H7 (cell line): ENCODE measurements at regions not wholly inside any gene's neighbourhood (a gene's known extent, or its start where the extent isn't known, plus 50 kb on each side); places are given as distances from the start of the nearest gene placed in this dataset.

Source experiments
- DNase-seq: peaks from one replicate; pipeline ENCODE4 v3.0.0; 2012
- H3K27me3 ChIP-seq: 2 replicates; pipeline ENCODE4 v1.6.0; 2011; ENCODE audit warnings: mild to moderate bottlenecking, low read length; ENCODE audit not compliant: control insufficient read depth, insufficient read depth
- H3K36me3 ChIP-seq: replicated peaks from 2 replicates; pipeline ENCODE4 v1.5.1; 2011; ENCODE audit warnings: low read length; ENCODE audit not compliant: control insufficient read depth, insufficient read depth
- H3K4me3 ChIP-seq: 2 replicates; pipeline ENCODE4 v1.5.1; 2011; ENCODE audit warnings: low read depth, mild to moderate bottlenecking, control low read depth, low read length, moderate library complexity; ENCODE audit not compliant: insufficient read depth

DNA sequence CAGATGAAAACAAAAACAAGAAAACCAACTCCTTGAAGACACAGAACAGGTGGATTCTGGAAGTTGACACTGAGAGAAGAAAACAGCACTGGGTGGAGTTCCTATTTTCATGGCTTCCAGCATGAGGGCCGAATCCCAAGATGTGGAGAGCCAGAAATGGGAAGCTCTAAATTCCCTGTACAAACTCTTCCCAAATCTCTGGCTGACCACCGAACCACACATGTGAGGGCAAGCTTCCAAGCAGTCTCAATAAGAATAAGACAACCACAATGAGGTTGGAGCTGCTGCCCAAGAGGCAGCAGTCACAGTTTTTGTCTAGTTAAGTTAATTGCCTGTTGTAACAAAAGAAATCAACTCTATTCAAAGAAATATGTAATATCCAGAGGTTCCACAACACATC is 339.3 kb upstream of the SLC30A5 start:
- Histone ChIP-seq H3K36me3 (no peaks in the 10 kb centered on the region), H3K4me3 (no peak overlapping the region), H3K27me3 (no peaks in the 10 kb centered on the region)
- no peak for DNase-seq

DNA sequence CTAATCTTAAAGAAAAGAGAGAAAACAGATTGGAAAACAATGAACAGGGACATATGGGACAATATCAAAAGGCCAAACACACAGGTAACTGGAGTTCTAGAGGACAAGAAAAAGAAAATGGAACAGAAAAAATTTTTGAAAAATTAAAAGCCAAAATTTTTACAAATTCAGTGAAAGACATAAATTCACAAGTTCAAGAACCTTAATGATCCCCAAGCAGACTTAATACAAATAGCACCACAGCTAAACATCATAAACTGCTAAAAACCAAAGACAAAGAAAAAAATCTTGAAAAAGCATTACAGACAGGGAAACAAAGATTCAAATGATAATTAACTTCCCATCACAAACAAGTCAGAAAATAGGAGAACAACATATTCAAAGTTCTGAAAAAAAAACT is 338.5 kb upstream of the SLC30A5 start:
- DNase-seq, result no peak
- H3K36me3 ChIP-seq, result no peaks in the 10 kb centered on the region

DNA sequence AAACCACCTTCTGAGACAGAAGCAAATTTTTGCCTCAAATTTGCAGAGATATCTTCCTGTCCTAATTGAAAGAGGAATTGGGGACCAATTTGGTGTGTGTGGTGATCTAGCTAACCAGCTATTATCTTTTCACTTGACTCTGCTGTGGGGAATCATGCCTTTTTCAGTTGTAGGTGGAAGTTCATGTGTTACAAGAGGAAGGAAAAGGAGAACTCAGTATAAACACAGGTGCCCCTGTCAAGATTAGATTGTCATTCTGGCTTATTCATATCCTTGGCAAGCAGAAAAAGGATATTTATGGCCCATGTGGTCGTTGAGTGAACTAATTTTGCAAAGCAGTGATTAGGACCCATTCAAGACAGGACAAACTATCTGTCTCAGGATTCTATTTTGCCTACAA is 336.8 kb upstream of the SLC30A5 start:
- no peaks in the 10 kb centered on the region for H3K27me3 ChIP-seq
- no peaks in the 10 kb centered on the region for H3K36me3 ChIP-seq
- no peak for DNase-seq
- no peak overlapping the region for H3K4me3 ChIP-seq

More for the DNA sequence above, 338.5 kb upstream of the SLC30A5 start:
- H3K4me3 ChIP-seq, result no peak overlapping the region
- H3K27me3 ChIP-seq, result no peaks in the 10 kb centered on the region

DNA sequence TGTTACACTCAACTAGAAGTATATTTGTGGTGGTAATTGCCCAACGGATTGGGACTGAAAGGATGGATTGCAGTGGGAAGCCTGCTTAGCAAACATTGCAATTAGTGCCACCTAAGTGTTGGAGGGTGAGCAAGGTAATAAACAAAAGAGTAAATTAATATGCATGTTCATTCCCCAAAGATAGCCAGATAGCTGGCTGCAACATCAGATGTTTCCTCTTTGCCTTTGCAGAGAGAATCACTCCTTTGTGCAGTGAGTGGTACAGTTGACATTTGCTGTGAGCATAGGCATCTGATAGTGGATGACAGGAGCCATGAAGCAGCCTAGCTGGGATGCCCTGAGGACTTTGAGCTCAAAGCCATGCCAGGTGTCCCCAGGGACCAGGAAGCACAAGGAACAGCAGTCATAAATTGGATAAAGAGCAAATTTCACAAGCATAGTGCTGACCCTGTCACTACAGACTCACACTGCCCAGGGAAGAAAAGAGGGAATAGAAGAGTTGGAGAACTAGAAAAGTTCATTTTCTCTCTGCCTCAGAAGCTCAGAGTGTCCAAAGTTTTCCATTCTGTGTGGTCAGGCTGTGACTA is 336.1 kb upstream of the SLC30A5 start:
- DNase-seq, result no peak
- no peak overlapping the region for H3K4me3 ChIP-seq
- no peaks in the 10 kb centered on the region for H3K27me3 ChIP-seq
- H3K36me3 ChIP-seq, result no peaks in the 10 kb centered on the region

GRCh38 chr5:68759593-68759992 is 334.2 kb upstream of the SLC30A5 start:
- no peaks in the 10 kb centered on the region for H3K36me3 ChIP-seq
- DNase-seq, result no peak
- no peaks in the 10 kb centered on the region for H3K27me3 ChIP-seq
- H3K4me3 ChIP-seq, result no peak overlapping the region

GRCh38 chr5:68762201-68762600 is 331.6 kb upstream of the SLC30A5 start:
- Histone ChIP-seq H3K4me3 (no peak overlapping the region), H3K36me3 (no peaks in the 10 kb centered on the region), H3K27me3 (no peaks in the 10 kb centered on the region)
- DNase-seq, result no peak

DNA sequence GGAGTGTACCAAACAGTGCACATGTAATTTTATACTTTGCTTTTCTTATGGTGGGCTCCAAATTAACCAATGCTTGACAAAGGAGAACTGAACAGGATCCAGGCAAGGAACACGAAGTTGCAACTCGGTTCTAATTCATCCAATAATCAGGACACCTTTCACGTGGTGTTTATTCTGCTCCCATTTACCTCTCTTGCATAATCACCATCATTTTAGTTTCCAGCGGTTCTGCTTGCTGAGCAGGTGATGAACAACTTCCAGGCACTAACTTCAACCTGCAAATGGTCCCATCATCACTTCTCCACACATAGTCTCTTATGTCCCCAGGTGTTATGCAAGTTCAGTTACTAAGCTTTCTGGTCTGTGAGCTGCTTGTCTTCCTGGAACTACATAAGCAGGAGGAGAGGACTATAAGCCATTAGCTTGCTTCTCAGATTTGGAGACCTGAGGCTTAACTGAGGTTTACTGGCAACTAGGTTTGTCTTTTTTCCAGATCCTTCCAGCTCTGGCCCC is 326.8 kb upstream of the SLC30A5 start:
- no peak for DNase-seq
- no peaks in the 10 kb centered on the region for H3K27me3 ChIP-seq
- no peak overlapping the region for H3K4me3 ChIP-seq
- no peaks in the 10 kb centered on the region for H3K36me3 ChIP-seq

- no peak overlapping the region for H3K4me3 ChIP-seq
- DNase-seq, result no peak
- no peaks in the 10 kb centered on the region for H3K27me3 ChIP-seq
- H3K36me3 ChIP-seq, result no peaks in the 10 kb centered on the region
These were observed 323.3 kb upstream of the SLC30A5 start for GRCh38 chr5:68770551-68770950.

- DNase-seq, result no peak
- no peak overlapping the region for H3K4me3 ChIP-seq
- H3K27me3 ChIP-seq, result no peaks in the 10 kb centered on the region
- no peaks in the 10 kb centered on the region for H3K36me3 ChIP-seq
These were observed 322.6 kb upstream of the SLC30A5 start for GRCh38 chr5:68771221-68771620.

DNA sequence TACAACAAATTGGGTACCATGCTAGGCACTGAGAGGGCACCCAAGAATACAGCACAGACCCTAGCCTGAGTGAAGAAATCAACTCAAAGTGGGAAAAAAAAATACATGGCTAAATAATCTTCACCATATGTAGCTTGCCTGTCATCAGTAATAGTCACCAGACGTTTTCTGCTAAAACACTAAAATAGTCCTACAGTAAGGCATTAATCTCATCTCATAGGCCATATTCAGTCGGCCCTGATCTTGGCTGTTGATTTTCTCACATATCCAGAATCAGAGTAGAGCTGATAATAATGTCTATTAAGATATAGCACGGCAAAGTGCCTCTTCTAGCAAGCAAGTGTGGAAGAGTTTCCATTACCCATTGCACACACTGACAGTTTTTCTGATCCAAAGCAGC is 322.1 kb upstream of the SLC30A5 start:
- no peak for DNase-seq
- H3K27me3 ChIP-seq, result no peaks in the 10 kb centered on the region
- no peaks in the 10 kb centered on the region for H3K36me3 ChIP-seq
- no peak overlapping the region for H3K4me3 ChIP-seq

DNA sequence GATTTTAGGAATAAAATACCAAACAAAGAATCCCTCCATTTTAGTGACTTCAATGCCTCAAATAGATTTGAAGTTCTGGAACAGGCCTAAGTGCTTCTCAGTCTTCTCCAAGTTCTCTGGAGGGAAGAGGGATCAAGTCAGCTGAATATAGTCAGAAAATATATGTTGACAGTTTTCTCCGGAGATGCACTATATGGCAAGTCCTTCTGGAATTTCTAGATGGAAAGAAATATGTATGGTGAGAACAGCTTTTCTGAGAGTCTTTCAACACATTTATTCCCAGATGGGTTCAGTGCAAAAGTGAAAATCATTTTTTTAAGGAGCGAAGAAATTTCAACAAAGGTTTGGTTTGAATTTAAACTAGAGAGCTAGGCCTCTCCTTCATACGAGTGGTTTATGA is 317.4 kb upstream of the SLC30A5 start:
- Histone ChIP-seq H3K36me3 (no peaks in the 10 kb centered on the region), H3K27me3 (no peaks in the 10 kb centered on the region), H3K4me3 (no peak overlapping the region)
- DNase-seq, result no peak

- H3K27me3 ChIP-seq, result no peaks in the 10 kb centered on the region
- no peak overlapping the region for H3K4me3 ChIP-seq
- no peak for DNase-seq
- H3K36me3 ChIP-seq, result no peaks in the 10 kb centered on the region
These were observed 316.7 kb upstream of the SLC30A5 start for GRCh38 chr5:68777135-68777534.

DNA sequence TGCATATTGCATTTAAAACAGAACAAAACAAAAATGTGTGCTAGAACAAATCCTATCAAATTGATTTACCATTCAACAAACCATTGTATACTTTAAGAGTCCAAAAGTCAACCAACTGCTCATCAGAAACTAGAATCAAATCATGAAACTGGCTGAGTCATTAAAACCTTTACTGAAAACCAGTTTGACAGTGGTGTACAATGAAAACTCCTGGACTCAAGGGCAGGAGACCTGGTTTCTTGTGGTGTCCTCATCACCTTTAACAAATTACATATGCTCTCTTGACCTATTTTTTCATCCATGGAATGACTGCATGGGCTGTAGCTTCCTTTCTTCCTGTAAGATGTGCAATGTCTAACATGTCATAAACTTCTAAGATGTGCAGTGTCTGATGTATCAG is 315.3 kb upstream of the SLC30A5 start:
- no peak for DNase-seq
- Histone ChIP-seq H3K36me3 (no peaks in the 10 kb centered on the region), H3K4me3 (no peak overlapping the region), H3K27me3 (no peaks in the 10 kb centered on the region)

- H3K4me3 ChIP-seq, result no peak overlapping the region
- DNase-seq, result no peak
These were observed 313.4 kb upstream of the SLC30A5 start for GRCh38 chr5:68780299-68780955.

GRCh38 chr5:68793074-68793473 is 300.7 kb upstream of the SLC30A5 start:
- no peaks in the 10 kb centered on the region for H3K27me3 ChIP-seq
- no peak overlapping the region for H3K4me3 ChIP-seq
- no peak for DNase-seq
- H3K36me3 ChIP-seq, result no peaks in the 10 kb centered on the region

More at GRCh38 chr5:68780299-68780955, 313.4 kb upstream of the SLC30A5 start:
- Histone ChIP-seq H3K27me3 (no peaks in the 10 kb centered on the region), H3K36me3 (no peaks in the 10 kb centered on the region)
